ENCODE measurements at regions not wholly inside any gene's neighbourhood (a gene's known extent, or its start where the extent isn't known, plus 50 kb on each side); places are given as distances from the start of the nearest gene placed in this dataset.

GRCh38 chr17:73953206-73954033, 250.1 kb upstream of the RPL38 start:
- no peak for TF ChIP-seq CTCF (IDR thresholded peaks at IDR 0.05; ENCODE audit: insufficient read depth, low read depth, low read length)
- POLR2A ChIA-PET, result no interaction called here
- no peaks in the 10 kb centered on the region for H3K27me3 ChIP-seq (ENCODE audit: control insufficient read depth, insufficient read depth, low read length)
- H3K4me3 ChIP-seq (ENCODE audit: low read depth, low read length), result no peak overlapping the region
- H3K36me3 ChIP-seq (ENCODE audit: control insufficient read depth, insufficient read depth, low read length), result no peaks in the 10 kb centered on the region
- CTCF ChIA-PET, result no interaction called here
- no peak for DNase-seq (ENCODE audit: low read depth)

GRCh38 chr17:73954951-73955350, 248.5 kb upstream of the RPL38 start:
- Histone ChIP-seq H3K36me3 (ENCODE audit: control insufficient read depth, insufficient read depth, low read length) (no peaks in the 10 kb centered on the region), H3K4me3 (ENCODE audit: low read depth, low read length) (no peak overlapping the region), H3K27me3 (ENCODE audit: control insufficient read depth, insufficient read depth, low read length) (no peaks in the 10 kb centered on the region)
- no peak for DNase-seq (ENCODE audit: low read depth)
- ChIA-PET POLR2A (no interaction called here), CTCF (no interaction called here)
- TF ChIP-seq CTCF (IDR thresholded peaks at IDR 0.05; ENCODE audit: insufficient read depth, low read depth, low read length), result no peak

GRCh38 chr17:73955616-73956015, 247.9 kb upstream of the RPL38 start:
- no peaks in the 10 kb centered on the region for H3K36me3 ChIP-seq (ENCODE audit: control insufficient read depth, insufficient read depth, low read length)
- no peak for DNase-seq (ENCODE audit: low read depth)
- CTCF ChIA-PET, result no interaction called here
- no peak overlapping the region for H3K4me3 ChIP-seq (ENCODE audit: low read depth, low read length)
- POLR2A ChIA-PET, result no interaction called here
- no peaks in the 10 kb centered on the region for H3K27me3 ChIP-seq (ENCODE audit: control insufficient read depth, insufficient read depth, low read length)
- no peak for TF ChIP-seq CTCF (IDR thresholded peaks at IDR 0.05; ENCODE audit: insufficient read depth, low read depth, low read length)

- no peak overlapping the region for H3K4me3 ChIP-seq (ENCODE audit: low read depth, low read length)
- H3K27me3 ChIP-seq (ENCODE audit: control insufficient read depth, insufficient read depth, low read length), result no peaks in the 10 kb centered on the region
- TF ChIP-seq CTCF (IDR thresholded peaks at IDR 0.05; ENCODE audit: insufficient read depth, low read depth, low read length), result no peak
- POLR2A ChIA-PET, result no interaction called here
- no peak for DNase-seq (ENCODE audit: low read depth)
- H3K36me3 ChIP-seq (ENCODE audit: control insufficient read depth, insufficient read depth, low read length), result no peaks in the 10 kb centered on the region
- CTCF ChIA-PET, result no interaction called here
Observed at GRCh38 chr17:73956169-73956568, 247.3 kb upstream of the RPL38 start.

GRCh38 chr17:73956595-73957465, 246.6 kb upstream of the RPL38 start:
- ChIA-PET POLR2A (no interaction called here), CTCF (no interaction called here)
- DNase-seq (ENCODE audit: low read depth), result no peak
- no peaks in the 10 kb centered on the region for H3K27me3 ChIP-seq (ENCODE audit: control insufficient read depth, insufficient read depth, low read length)
- H3K36me3 ChIP-seq (ENCODE audit: control insufficient read depth, insufficient read depth, low read length), result no peaks in the 10 kb centered on the region
- no peak for TF ChIP-seq CTCF (IDR thresholded peaks at IDR 0.05; ENCODE audit: insufficient read depth, low read depth, low read length)
- H3K4me3 ChIP-seq (ENCODE audit: low read depth, low read length), result no peak overlapping the region
